ENCODE measurements at regions not wholly inside any gene's neighbourhood (a gene's known extent, or its start where the extent isn't known, plus 50 kb on each side); places are given as distances from the start of the nearest gene placed in this dataset.

GRCh38 chr6:169041078-169041477, 212.6 kb downstream of the THBS2 start:
- TF ChIP-seq, protein P1, sequence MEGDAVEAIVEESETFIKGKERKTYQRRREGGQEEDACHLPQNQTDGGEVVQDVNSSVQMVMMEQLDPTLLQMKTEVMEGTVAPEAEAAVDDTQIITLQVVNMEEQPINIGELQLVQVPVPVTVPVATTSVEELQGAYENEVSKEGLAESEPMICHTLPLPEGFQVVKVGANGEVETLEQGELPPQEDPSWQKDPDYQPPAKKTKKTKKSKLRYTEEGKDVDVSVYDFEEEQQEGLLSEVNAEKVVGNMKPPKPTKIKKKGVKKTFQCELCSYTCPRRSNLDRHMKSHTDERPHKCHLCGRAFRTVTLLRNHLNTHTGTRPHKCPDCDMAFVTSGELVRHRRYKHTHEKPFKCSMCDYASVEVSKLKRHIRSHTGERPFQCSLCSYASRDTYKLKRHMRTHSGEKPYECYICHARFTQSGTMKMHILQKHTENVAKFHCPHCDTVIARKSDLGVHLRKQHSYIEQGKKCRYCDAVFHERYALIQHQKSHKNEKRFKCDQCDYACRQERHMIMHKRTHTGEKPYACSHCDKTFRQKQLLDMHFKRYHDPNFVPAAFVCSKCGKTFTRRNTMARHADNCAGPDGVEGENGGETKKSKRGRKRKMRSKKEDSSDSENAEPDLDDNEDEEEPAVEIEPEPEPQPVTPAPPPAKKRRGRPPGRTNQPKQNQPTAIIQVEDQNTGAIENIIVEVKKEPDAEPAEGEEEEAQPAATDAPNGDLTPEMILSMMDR (IDR thresholded peaks at IDR 0.05), result no peak
- intact Hi-C loops (cut with DNase I), result no loop called here
- H3K4me3 ChIP-seq, result no peak overlapping the region
- H3K9me3 ChIP-seq, result no peaks in the 10 kb centered on the region
- no peak for DNase-seq
- no peak overlapping the region for H3K9ac ChIP-seq (ENCODE audit: low read depth in 2 of 2, low read length in 2 of 2)
- no peaks in the 10 kb centered on the region for H3K4me1 ChIP-seq
- H3K36me3 ChIP-seq, result no peaks in the 10 kb centered on the region
- H3K27me3 ChIP-seq, result no peaks in the 10 kb centered on the region
- H3K27ac ChIP-seq, result no peak overlapping the region

GRCh38 chr6:169038691-169039090, 215.0 kb downstream of the THBS2 start:
- no peaks in the 10 kb centered on the region for H3K9me3 ChIP-seq
- no peak for DNase-seq
- no peaks in the 10 kb centered on the region for H3K4me1 ChIP-seq
- TF ChIP-seq, protein P1 (IDR thresholded peaks at IDR 0.05), result no peak
- H3K27ac ChIP-seq, result no peak overlapping the region
- no peaks in the 10 kb centered on the region for H3K36me3 ChIP-seq
- no peak overlapping the region for H3K9ac ChIP-seq (ENCODE audit: low read depth in 2 of 2, low read length in 2 of 2)
- no peak overlapping the region for H3K4me3 ChIP-seq
- no peaks in the 10 kb centered on the region for H3K27me3 ChIP-seq
- intact Hi-C loops (cut with DNase I), result no loop called here

- Histone ChIP-seq H3K4me3 (no peak overlapping the region), H3K4me1 (no peaks in the 10 kb centered on the region), H3K27me3 (no peaks in the 10 kb centered on the region), H3K9me3 (no peaks in the 10 kb centered on the region), H3K27ac (no peak overlapping the region), H3K9ac (ENCODE audit: low read depth in 2 of 2, low read length in 2 of 2) (no peak overlapping the region), H3K36me3 (no peaks in the 10 kb centered on the region)
- TF ChIP-seq, protein P1 (IDR thresholded peaks at IDR 0.05), result no peak
- intact Hi-C loops (cut with DNase I), result no loop called here
- no peak for DNase-seq
Observed at GRCh38 chr6:169035385-169036240, 218.0 kb downstream of the THBS2 start.

GRCh38 chr6:169034516-169035167, 219.0 kb downstream of the THBS2 start:
- intact Hi-C loops (cut with DNase I), result no loop called here
- TF ChIP-seq, protein P1 (IDR thresholded peaks at IDR 0.05), result no peak
- Histone ChIP-seq H3K9me3 (no peaks in the 10 kb centered on the region), H3K27ac (no peak overlapping the region), H3K27me3 (no peaks in the 10 kb centered on the region), H3K4me1 (no peaks in the 10 kb centered on the region), H3K9ac (ENCODE audit: low read depth in 2 of 2, low read length in 2 of 2) (no peak overlapping the region), H3K36me3 (no peaks in the 10 kb centered on the region), H3K4me3 (no peak overlapping the region)
- DNase-seq, result no peak

GRCh38 chr6:169029861-169030260, 223.8 kb downstream of the THBS2 start:
- TF ChIP-seq, protein P1 (IDR thresholded peaks at IDR 0.05), result no peak
- Histone ChIP-seq H3K4me1 (no peaks in the 10 kb centered on the region), H3K27ac (no peak overlapping the region), H3K27me3 (no peaks in the 10 kb centered on the region), H3K9me3 (no peaks in the 10 kb centered on the region), H3K36me3 (no peaks in the 10 kb centered on the region), H3K9ac (ENCODE audit: low read depth in 2 of 2, low read length in 2 of 2) (no peak overlapping the region), H3K4me3 (no peak overlapping the region)
- no peak for DNase-seq
- intact Hi-C loops (cut with DNase I), result no loop called here
